NCI-H446 treated with DMSO at 0.1 percent for 48 hours (cell line): ENCODE measurements at regions not wholly inside any gene's neighbourhood (a gene's known extent, or its start where the extent isn't known, plus 50 kb on each side); places are given as distances from the start of the nearest gene placed in this dataset.

Experiments used
- DNase-seq: peaks from one replicate; lab custom pipeline; 2025; lab: John Stamatoyannopoulos, UW

DNA sequence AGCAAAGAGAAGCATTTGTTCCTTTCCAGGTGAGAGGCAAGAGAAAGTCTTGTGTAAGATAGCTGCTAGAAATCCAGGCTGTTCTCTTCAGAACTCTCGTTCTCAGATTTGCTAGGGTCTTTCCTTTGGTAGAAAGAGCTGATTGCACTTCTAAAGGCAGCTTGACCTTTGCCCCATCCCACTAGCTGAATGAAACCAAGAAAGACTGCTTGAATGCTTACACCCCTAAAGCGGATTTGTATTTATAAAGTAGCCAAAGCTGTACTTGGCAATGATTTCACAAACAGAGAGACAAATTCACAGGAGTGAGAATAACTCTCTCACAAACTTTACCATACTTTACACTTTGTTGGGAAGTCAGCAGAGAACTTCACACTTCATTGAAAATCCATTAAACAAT lies 424.1 kb downstream of the TTLL7 start:
- no peak for DNase-seq

DNA sequence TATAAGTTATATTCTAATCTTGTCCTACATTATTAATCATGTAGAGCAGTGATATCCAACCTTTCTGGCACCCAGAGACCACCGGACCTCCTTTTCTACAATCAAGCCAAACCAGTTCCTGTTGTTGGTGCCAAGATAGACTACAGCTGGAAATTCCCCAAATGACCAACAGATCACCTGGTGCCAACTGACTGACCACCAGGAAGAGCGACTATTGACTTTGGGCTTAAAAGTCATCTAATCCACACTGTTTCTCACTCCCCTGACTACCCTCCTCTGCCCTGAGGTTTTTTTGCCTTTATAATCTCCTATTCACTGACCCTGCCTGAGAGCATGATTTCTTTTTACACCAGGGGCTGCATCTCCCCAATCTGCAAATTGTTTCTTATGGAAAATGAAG lies 425.2 kb downstream of the TTLL7 start:
- DNase-seq: no peak

DNA sequence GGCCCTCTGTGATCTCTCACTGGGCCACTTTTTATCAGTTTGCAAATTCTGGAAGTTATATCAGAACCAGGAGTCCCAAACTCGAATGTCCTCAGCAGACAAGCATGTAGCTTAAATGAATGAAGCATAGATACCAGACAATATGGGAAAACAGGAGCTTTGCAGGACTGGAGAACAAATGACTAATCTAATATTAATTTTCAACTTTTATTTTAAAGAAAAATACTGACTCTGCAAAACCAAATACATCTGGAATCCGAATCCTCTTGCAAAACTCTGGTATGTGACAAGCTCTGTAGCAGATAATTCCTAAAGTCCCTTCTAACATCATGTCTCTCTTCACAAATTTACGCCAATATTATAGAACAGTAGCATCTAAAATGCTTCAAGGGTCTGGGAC lies 427.4 kb downstream of the TTLL7 start:
- DNase-seq: no peak

- no peak for DNase-seq
Measured at GRCh38 chr1:83561346-83561745, 437.6 kb downstream of the TTLL7 start.

DNA sequence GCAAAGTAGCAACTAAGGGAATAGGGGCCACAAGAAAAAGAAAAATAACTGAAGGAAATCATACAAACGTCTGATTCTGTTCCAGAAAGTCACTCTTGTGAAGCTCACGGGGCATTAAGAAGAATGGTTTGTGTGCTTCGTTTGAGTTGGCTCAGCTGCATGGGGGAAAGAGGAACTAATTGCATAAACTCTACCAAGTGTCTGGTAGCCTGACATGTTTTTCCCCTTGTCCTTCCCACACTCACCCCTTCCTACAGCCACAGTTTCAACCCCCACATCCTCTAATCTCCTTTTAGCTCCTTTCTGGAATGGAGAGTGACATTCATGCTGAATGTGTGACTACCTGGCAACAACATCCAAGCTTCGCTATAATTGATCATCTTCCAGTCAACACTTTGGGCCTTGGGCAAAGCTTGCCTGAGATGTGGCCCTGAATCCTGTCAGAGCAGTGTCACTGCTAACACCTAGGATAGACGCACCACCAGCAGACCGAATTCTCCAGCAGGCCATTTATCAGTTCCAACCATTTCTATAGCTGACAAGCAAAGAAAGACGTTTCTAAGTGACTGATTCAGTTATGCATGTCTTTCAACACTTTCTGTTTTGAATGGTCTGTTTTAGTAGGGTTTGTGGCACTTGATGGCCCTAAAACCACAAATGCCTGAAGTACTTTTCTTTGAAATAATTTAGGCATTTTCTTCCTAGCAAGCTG lies 439.6 kb downstream of the TTLL7 start:
- DNase-seq: no peak

DNA sequence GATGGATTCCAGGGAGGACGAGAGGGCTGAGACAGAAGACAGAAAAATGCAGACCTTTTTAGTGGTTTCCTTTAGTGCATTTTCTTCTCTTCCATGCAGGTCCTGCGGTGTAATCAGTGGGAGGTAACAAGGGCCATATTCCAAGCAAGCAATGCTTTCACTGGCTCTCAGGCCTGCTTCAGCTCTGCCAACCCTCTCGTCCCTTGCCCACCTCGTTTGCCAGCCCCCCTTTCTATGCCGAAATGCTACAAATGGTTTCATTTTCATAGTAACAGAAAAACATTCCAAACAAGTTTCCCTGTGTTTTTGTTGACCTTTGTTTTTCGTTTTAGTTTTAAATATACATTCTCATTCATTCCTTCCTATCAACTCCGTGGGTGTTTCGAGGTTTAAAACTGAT lies 443.1 kb downstream of the TTLL7 start:
- DNase-seq: no peak

- DNase-seq: no peak
Measured at GRCh38 chr1:83554174-83554573, 444.8 kb downstream of the TTLL7 start.

DNA sequence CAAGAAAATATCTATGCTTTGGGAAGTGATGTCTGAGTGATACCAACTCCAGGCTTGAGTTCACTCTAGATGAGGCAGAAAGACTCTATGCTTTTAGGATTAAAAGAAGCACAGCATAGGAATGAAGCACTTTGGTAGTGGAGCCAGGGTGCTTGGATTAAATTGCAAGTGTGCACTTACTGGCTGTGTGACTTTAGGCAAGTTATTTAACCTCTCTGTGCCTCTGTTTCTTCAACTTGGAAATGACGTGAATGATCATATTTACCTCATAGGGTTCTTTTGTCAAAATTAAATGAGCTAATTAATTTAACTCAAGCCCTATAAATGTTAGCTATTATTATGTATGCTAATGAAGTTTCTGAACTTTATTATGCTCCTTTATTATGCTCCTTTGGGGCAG lies 446.1 kb downstream of the TTLL7 start:
- DNase-seq: no peak

DNA sequence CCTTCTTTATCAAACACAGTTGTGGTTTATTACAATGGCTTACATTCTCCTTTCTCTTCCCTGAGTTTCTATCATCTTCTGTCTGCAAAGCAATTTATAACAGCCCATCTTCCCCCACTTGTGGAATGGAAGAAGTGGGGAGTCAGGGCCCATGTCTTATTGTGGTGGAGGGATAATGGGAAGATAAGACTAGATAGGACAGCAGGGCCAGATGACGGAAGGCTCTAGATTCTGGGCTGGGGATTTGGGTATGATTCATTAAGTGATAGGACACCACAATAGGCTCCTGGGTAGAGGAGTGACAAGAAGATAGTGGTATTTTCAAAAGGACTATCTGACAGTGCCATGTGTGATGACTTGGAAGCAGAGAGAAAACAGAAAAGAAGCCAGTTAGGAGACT lies 450.6 kb downstream of the TTLL7 start:
- no peak for DNase-seq

GRCh38 chr1:83547901-83548300 lies 451.0 kb downstream of the TTLL7 start:
- peak; percentile 26 for DNase-seq

DNA sequence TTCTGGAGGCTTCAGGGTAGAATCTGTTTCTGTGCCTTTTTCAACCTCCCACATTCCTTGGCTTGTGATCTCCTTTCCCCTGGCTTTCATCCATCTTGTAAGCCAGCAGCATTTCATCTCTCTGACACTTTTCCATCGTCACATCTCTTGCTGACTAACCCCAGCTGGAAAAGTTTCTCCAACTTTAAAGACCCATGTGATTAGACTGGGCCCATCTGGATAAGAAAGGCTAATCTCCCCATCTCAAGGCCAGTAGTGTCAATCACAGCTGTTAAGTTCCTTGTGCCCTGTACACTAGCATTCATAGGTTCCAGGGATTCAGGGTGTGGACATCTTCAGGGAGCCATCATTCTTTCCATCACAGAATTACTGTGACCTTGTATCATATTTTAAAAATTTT lies 452.1 kb downstream of the TTLL7 start:
- peak; percentile 80 for DNase-seq

DNA sequence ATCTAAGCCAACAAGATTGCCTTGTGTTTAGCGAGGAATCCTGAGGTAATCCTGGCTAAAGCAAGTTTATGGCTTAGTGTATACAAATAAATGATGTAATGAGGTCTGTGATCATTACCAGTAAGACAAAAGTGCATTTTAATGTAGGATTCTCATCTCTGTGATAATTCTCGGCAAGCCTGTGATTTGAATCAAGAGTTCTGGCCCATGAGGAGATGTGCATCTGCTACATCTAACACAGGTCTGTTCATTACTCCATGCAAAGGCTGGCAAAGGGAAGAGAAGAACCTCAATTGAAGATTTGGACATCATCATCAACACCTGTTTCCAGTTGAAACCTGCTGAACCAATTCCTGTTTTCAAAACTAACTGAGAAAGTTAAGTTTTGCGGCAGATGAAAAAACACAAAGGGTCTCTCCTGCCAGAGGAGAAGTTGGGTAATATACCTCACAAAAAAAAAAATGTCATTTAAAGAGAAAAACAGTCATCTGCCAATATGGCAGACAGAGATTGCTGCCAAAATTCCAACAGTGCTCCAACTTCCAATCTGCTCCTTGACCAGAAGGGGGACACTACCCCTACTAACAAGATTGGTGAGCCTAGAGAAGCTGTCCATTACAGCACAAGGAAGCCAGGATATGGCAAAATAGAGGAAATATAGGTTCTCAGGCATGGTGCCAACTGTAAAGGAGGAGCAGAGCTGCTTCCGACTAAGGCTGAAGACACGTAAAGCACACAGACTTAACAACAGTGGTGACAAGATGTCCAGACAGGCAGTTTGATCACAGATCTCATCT lies 453.7 kb downstream of the TTLL7 start:
- DNase-seq: peak; percentile 90

DNA sequence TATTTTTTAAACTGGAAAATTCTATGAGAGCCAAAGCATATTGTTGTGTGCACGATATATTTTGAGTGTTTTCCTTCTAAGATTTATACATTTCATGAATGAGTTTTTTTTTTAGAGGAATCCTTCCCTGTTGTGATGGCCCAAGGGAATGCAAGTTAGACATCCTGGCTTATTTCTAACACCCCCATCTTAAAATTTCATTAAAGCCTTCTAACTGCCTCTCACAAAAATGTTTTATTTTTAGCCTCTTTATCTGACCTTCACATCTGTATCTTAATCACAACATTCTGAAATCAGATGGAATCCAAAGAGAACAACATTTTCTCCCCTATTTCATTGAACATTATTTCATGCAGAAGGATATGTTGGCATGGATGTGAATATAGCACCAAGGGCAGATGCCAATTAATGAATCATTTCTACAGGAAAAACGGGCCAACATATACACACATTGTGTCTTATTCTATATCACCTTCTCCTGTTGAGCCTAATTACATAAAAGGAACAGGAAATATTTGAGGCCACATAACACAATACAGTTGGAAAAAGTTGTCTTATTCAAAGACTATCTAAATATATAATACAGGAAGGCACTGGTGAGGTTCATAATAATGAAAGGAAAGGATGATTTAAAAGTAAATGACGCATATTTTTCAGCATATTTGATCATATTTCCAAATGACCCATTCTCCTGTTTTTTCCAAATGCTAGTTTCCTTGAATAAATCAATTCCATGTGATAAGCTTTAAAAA lies 455.5 kb downstream of the TTLL7 start:
- DNase-seq: peak; percentile 72

- DNase-seq: peak; percentile 80
Measured at GRCh38 chr1:83531521-83532309, 467.2 kb downstream of the TTLL7 start.

DNA sequence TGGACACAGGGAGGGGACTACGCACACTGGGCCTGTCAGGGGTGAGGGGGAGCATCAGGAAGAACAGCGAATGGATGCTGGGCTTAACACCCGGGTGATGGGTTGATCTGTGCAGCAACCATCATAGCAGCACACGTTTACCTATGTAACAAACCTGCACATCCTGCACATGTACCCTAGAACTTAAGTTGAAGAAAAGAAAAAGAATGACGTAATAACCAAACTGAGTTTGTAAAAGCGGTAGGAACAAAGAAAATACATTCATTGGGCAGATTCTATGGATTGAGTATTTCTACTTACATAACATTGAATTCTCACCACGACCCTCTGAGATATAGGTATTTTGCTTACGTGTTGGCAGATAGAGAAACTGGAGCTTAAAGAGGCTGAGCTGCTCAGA lies 468.4 kb downstream of the TTLL7 start:
- DNase-seq: no peak

DNA sequence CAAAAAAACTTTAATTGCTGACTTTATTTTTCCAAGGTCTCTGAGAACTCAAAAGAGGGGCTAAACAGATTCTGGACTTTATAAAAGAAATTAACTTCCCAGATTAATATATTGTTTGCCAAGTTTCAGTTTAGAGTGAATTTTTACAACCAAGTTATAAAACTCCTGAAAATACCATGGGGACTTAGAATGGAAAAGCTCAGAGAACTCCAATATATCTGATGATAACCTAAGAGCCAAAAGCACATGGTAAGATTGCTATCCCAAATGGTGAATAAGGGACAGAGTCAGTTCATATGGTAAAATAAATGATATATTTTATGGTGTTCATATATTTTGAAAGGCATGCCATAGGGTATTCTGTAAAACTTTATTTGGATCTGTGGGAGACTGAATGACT lies 470.9 kb downstream of the TTLL7 start:
- DNase-seq: no peak

DNA sequence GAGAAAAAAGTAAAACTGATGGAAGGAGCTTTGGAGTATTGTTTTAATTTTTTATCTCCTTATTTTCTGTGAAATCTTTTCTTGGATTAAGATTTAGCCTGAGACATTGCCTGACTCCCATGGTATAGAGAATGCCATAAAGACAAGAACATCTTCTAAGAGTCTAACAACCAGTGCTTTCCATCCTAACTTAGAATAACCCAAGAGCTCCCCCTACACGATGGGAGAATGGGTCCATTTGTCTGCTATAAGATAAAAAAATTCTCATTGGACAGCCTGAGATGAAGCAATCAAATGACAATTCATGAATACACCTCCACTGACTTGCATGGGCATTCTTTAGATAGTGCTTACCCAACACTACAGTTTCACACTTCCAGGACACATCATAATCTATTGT lies 478.1 kb downstream of the TTLL7 start:
- no peak for DNase-seq

DNA sequence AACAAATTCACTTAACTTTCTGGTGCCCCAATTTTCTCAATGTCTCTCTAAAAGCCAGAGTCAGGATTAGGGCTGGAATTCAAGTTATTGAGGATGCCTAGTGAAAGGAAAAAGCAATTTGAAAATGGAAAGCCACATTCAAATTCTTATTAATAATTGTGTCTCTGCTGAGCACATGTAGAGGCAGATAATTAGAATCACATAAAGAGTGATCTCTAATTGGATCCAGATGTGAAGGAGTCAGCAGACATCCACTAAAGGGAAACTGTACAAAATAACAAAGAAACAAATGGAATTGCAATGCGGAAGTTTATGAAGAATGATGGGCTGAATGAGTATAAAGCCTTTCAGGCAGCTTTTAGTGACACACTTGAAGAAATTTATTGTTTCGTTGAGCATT lies 482.6 kb downstream of the TTLL7 start:
- no peak for DNase-seq

DNA sequence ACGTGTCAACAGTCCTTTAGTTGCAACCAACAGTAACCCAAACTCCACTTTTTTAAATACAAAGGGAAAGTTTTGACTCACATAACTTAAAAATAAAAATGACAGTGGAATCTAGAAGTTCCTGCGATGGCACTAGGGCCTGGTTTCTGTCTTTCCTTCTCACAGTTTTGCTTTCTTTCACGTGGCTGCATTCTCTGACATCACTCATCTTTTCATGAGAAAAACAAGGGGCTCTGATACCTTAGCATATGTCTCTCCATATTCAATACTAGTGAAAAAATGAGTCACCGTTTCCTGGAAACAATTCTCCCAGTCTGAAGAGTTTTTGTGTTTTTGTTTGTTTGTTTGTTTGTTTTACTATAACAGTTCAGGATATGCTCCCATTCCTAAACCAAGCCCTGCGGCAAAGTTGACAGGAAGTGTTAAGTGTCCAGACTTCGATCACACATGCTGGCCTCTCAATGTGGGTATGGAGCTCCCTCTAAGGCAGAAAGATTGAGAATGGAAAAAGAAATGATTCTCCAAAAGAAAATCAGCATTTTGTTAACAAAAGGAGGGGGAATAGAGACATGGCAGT lies 483.3 kb downstream of the TTLL7 start:
- DNase-seq: no peak

- no peak for DNase-seq
Measured at GRCh38 chr1:83512373-83513193, 486.3 kb downstream of the TTLL7 start.
